HG03039 (cell line): ENCODE measurements at regions not wholly inside any gene's neighbourhood (a gene's known extent, or its start where the extent isn't known, plus 50 kb on each side); places are given as distances from the start of the nearest gene placed in this dataset.

Experiments used
- ATAC-seq: cut with Tn5 transposase; IDR thresholded peaks from one replicate; pipeline ENCODE4 v1.9.1; 2021; ENCODE audit warnings: mild to moderate bottlenecking, moderate library complexity; ENCODE audit not compliant: unreplicated experiment

- no peak for ATAC-seq
Observed at GRCh38 chr12:58764100-58764953, 156.0 kb downstream of the LRIG3 start.

GRCh38 chr12:58765076-58765475 lies 155.2 kb downstream of the LRIG3 start:
- no peak for ATAC-seq

- no peak for ATAC-seq
Observed at GRCh38 chr12:58765653-58766512, 154.4 kb downstream of the LRIG3 start.

- no peak for ATAC-seq
Observed at GRCh38 chr12:58766513-58766870, 153.8 kb downstream of the LRIG3 start.

- no peak for ATAC-seq
Observed at GRCh38 chr12:58767496-58767895, 152.8 kb downstream of the LRIG3 start.

- no peak for ATAC-seq
Observed at GRCh38 chr12:58773986-58774385, 146.3 kb downstream of the LRIG3 start.

GRCh38 chr12:58774731-58775130 lies 145.6 kb downstream of the LRIG3 start:
- no peak for ATAC-seq

GRCh38 chr12:58775396-58775795 lies 144.9 kb downstream of the LRIG3 start:
- no peak for ATAC-seq

- ATAC-seq, result no peak
Observed at GRCh38 chr12:58776144-58776543, 144.2 kb downstream of the LRIG3 start.

- no peak for ATAC-seq
Observed at GRCh38 chr12:58777815-58778214, 142.5 kb downstream of the LRIG3 start.

- no peak for ATAC-seq
Observed at GRCh38 chr12:58781609-58782008, 138.7 kb downstream of the LRIG3 start.

- no peak for ATAC-seq
Observed at GRCh38 chr12:58787021-58787760, 133.1 kb downstream of the LRIG3 start.

GRCh38 chr12:58794859-58795258 lies 125.4 kb downstream of the LRIG3 start:
- no peak for ATAC-seq

GRCh38 chr12:58795825-58796224 lies 124.5 kb downstream of the LRIG3 start:
- no peak for ATAC-seq

GRCh38 chr12:58801986-58802385 lies 118.3 kb downstream of the LRIG3 start:
- no peak for ATAC-seq

- ATAC-seq, result no peak
Observed at GRCh38 chr12:58803908-58804307, 116.4 kb downstream of the LRIG3 start.

GRCh38 chr12:58804749-58805148 lies 115.6 kb downstream of the LRIG3 start:
- peak; percentile 86 for ATAC-seq

GRCh38 chr12:58809064-58809607 lies 111.2 kb downstream of the LRIG3 start:
- ATAC-seq, result no peak

GRCh38 chr12:58811346-58811745 lies 109.0 kb downstream of the LRIG3 start:
- no peak for ATAC-seq

- no peak for ATAC-seq
Observed at GRCh38 chr12:58812214-58812613, 108.1 kb downstream of the LRIG3 start.

- ATAC-seq, result no peak
Observed at GRCh38 chr12:58814036-58814435, 106.3 kb downstream of the LRIG3 start.
